ENCODE measurements at regions not wholly inside any gene's neighbourhood (a gene's known extent, or its start where the extent isn't known, plus 50 kb on each side); places are given as distances from the start of the nearest gene placed in this dataset.
"Not testable (repeated sequence)": the region's sequence is repeated elsewhere in the genome, so short reads cannot be mapped to it uniquely, and the experiment has no call there.

DNA sequence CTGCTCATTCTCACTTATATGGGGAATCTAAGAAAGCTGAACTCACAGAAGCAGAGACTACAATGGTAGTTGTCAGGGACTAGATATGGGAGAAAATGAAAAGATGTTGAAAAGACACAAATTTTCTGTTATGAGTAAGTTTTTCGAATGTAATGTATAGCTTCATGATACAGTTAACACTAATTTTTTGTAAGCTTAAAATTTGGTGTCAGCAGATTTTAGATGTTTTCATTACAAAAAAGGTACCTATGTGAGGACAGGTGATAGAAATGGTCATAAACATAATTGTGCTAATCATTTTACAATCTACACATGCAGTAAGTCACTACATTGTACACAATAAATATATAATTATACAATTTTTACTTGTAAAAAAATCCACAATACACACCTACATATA, 286.6 kb downstream of the ZNF33B start:
- no peaks in the 10 kb centered on the region for H3K9me3 ChIP-seq
- H3K4me1 ChIP-seq, result no peaks in the 10 kb centered on the region
- H3K27me3 ChIP-seq, result no peaks in the 10 kb centered on the region
- no peak overlapping the region for H3K27ac ChIP-seq
- intact Hi-C loops (cut with DNase I; ENCODE audit: low total_unique reads), result no loop called here
- no peaks in the 10 kb centered on the region for H3K36me3 ChIP-seq (ENCODE audit: low read depth, missing control alignments)
- DNase-seq, result no peak
- no peak overlapping the region for H3K4me3 ChIP-seq
- TF ChIP-seq, protein P1, sequence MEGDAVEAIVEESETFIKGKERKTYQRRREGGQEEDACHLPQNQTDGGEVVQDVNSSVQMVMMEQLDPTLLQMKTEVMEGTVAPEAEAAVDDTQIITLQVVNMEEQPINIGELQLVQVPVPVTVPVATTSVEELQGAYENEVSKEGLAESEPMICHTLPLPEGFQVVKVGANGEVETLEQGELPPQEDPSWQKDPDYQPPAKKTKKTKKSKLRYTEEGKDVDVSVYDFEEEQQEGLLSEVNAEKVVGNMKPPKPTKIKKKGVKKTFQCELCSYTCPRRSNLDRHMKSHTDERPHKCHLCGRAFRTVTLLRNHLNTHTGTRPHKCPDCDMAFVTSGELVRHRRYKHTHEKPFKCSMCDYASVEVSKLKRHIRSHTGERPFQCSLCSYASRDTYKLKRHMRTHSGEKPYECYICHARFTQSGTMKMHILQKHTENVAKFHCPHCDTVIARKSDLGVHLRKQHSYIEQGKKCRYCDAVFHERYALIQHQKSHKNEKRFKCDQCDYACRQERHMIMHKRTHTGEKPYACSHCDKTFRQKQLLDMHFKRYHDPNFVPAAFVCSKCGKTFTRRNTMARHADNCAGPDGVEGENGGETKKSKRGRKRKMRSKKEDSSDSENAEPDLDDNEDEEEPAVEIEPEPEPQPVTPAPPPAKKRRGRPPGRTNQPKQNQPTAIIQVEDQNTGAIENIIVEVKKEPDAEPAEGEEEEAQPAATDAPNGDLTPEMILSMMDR (IDR thresholded peaks at IDR 0.05), result no peak
- TF ChIP-seq POLR2A (IDR thresholded peaks at IDR 0.05), result no peak
- 81 to 83% methylated on average over 1 of the region's 1 CpG for WGBS, 2 donors

DNA sequence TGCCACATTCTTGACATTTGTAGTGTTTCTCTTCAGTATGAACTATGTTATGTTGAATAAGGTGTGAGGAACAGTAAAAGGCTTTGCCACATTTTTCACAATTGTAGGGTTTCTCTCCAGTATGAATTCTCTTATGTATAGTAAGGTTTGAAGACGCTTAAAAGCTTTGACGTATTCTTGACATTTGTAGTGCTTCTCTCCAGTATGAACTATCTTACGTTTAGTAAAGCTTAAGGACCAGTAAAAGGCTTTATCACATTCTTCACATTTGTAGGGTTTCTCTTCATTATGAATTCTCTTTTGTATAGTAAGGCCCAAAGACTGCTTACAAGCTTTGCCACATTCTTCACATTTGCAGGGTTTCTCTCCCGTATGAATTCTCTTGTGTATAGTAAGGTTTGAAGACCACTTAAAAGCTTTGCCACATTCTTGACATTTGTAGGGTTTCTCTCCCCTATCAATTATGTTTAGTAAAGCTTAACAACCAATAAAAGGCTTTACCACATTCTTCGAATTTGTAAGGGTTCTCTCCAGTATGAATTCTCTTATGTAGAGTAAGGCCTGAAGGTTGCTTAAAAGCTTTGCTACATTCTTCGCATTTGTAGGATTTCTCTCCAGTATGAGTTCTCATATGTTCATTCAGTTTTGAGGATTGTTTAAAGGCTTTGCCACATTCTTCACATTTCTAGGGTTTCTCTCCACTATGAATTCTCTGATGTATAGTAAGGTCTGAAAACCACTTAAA, 301.6 kb downstream of the ZNF33B start:
- H3K27me3 ChIP-seq; H3K4me1 ChIP-seq; H3K4me3 ChIP-seq; H3K9me3 ChIP-seq; DNase-seq; H3K27ac ChIP-seq; H3K36me3 ChIP-seq (ENCODE audit: low read depth, missing control alignments); intact Hi-C loops (cut with DNase I; ENCODE audit: low total_unique reads): not testable (repeated sequence)
- WGBS, 2 donors, result 90 to 91% methylated on average over 6 of the region's 6 CpGs

DNA sequence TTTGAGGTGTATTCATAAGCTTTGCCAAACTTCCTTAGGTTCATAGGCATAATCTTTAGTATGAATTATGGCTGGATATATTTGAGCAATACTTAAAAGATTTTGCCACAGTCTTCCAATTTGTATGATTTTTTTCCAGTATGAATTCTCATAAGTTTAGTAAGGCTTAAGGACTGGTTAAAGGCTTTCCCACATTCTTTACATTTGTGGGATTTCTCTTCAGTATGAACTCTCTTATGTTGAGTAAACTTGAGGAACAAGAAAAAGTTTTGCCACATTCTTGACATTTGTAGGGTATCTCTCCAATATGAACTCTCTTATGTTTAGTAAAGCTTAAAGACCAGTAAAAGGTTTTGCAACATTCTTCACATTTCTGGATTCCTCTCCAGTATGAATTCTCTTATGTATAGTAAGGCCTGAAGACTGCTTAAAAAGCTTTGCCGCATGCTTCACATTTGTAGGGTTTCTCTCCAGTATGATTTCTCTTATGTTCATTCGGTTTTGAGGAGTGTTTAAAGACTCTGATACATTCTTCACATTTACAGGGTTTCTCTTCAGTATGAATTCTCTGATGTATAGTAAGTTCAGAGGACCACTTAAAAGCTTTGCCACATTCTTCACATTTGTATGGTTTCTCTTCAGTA, 302.6 kb downstream of the ZNF33B start:
- H3K27me3 ChIP-seq; intact Hi-C loops (cut with DNase I; ENCODE audit: low total_unique reads); H3K4me1 ChIP-seq; H3K27ac ChIP-seq; H3K4me3 ChIP-seq; H3K36me3 ChIP-seq (ENCODE audit: low read depth, missing control alignments); H3K9me3 ChIP-seq; DNase-seq: not testable (repeated sequence)
- WGBS, 2 donors, result 85 to 88% methylated on average over 2 of the region's 2 CpGs

DNA sequence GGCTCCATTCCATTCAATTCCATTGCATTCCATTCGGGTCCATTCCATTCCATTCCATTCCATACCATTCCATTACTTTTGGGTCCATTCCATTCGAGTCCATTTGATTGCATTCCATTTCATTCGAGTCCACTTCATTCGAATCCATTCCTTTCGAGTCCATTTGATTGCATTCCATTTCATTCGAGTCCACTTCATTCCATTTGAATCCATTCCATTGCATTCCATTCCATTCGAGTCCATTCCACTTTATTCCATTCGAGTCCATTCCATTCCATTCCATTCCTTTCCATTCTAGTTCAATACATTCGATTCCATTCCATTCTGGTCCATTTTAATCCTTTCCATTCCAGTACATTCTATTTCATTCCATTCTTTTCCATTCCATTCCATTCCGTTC, 334.0 kb downstream of the ZNF33B start:
- no peak for TF ChIP-seq POLR2A (IDR thresholded peaks at IDR 0.05)
- TF ChIP-seq, protein P1 (IDR thresholded peaks at IDR 0.05), result no peak
- intact Hi-C loops (cut with DNase I; ENCODE audit: low total_unique reads), result no loop called here
- H3K36me3 ChIP-seq (ENCODE audit: low read depth, missing control alignments), result no peaks in the 10 kb centered on the region
- H3K27ac ChIP-seq, result no peak overlapping the region
- no peaks in the 10 kb centered on the region for H3K27me3 ChIP-seq
- no peaks in the 10 kb centered on the region for H3K4me1 ChIP-seq
- no peak for DNase-seq
- H3K4me3 ChIP-seq, result no peak overlapping the region
- no peaks in the 10 kb centered on the region for H3K9me3 ChIP-seq
- WGBS, 2 donors, result 65 to 67% methylated on average over 10 of the region's 10 CpGs

DNA sequence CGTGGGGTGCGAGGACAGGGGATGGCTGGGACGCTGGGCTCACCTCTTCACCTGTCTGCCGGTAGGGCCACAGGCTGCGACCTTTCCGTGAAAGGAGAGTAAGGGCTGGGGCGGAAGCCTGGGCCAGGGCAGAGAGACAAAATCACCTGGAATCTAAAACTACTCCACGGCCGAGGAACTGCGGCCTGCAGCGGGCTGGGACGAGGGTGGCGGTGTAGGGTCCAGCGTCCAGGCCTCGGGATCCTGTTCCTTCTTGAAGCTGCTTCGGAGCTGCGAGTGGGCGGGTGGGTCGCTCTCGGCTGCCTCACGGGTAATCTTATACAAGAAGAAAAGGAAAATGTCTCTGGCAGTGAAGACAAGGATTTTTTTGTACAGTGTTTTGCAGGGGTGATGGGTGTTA, 356.5 kb downstream of the ZNF33B start:
- 57 to 59% methylated on average over 21 of the region's 21 CpGs for WGBS, 2 donors
- intact Hi-C loops (cut with DNase I; ENCODE audit: low total_unique reads), result not testable (repeated sequence)

DNA sequence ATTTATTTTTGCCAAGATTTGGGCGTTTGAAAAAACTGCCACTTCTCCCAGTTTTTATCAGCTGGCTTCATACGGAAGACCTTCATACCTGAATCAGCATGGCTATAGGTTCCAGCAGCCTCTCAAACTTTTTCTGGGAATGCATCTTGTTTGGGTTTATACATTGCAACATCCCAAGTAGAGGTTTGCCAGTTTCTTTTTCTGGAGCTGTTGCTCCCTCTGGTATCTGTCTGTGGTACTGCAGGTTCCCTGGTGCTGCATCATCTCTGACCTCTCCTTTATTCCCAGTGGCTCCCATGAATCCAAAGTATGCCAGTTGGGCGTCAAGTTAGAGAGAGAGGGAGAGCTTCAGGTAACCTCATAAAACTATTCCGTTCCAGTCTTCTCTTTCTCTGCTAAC, 368.6 kb downstream of the ZNF33B start:
- H3K36me3 ChIP-seq (ENCODE audit: low read depth, missing control alignments); H3K27me3 ChIP-seq; H3K9me3 ChIP-seq; intact Hi-C loops (cut with DNase I; ENCODE audit: low total_unique reads); H3K4me3 ChIP-seq; H3K27ac ChIP-seq; H3K4me1 ChIP-seq; DNase-seq: not testable (repeated sequence)
- 46 to 58% methylated on average over 3 to 4 of the region's 4 CpGs for WGBS, 2 donors

More for the DNA sequence above, 356.5 kb downstream of the ZNF33B start:
- H3K27ac ChIP-seq; H3K27me3 ChIP-seq; H3K36me3 ChIP-seq (ENCODE audit: low read depth, missing control alignments); H3K4me1 ChIP-seq; H3K9me3 ChIP-seq: not testable (repeated sequence)
- peak overlapping the region in 1 of 2 donors; percentile 13 for H3K4me3 ChIP-seq
- DNase-seq, result peak; percentile 14

DNA sequence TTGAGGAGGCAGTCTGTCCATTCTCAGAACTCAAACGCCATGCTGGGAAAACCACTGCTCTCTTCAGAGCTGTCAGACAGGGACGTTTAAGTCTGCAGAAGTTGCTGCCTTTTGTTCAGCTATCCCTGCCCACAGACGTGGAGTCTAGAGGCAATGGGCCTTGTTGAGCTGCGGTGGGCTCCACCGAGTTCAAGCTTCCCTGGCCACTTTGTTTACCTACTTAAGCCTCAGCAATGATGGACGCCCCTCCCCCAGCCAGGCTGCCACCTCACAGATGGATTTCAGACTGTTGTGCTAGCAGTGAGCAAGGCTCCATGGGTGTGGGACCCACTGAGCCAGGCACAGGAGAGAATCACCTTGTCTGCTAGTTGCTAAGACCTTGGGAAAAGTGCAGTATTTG, 375.1 kb downstream of the ZNF33B start:
- intact Hi-C loops (cut with DNase I; ENCODE audit: low total_unique reads); H3K27me3 ChIP-seq; DNase-seq; H3K9me3 ChIP-seq; H3K27ac ChIP-seq; H3K4me3 ChIP-seq; H3K4me1 ChIP-seq; H3K36me3 ChIP-seq (ENCODE audit: low read depth, missing control alignments): not testable (repeated sequence)
- 60 to 100% methylated on average over 1 to 6 of the region's 6 CpGs for WGBS, 2 donors

DNA sequence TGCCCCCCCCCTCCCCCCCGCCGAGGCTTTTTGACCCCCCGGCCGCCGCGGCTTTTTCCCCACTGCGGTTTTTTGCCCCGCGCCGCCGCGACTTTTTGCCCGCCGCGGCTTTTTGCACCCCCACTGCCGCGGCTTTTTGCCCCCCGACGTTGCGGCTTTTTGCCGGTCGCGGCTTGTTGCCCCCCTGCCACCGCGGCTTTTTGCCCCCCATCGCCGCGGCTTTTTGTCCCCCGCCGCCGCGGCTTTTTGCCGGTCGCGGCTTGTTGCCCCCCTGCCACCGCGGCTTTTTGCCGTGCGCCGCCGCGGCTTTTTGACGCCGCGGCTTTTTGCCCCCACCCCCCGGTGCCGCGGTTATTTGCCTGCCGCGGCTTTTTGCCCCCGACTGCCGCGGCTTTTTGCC, 395.4 kb downstream of the ZNF33B start:
- DNase-seq; intact Hi-C loops (cut with DNase I; ENCODE audit: low total_unique reads); H3K9me3 ChIP-seq; H3K4me1 ChIP-seq; H3K36me3 ChIP-seq (ENCODE audit: low read depth, missing control alignments); H3K27me3 ChIP-seq; H3K27ac ChIP-seq: not testable (repeated sequence)
- WGBS, 2 donors, result 11 to 12% methylated on average over 13 to 21 of the region's 53 CpGs
- H3K4me3 ChIP-seq, result peak overlapping the region; percentile 49 to 56
